ENCODE measurements at regions not wholly inside any gene's neighbourhood (a gene's known extent, or its start where the extent isn't known, plus 50 kb on each side); places are given as distances from the start of the nearest gene placed in this dataset.
"Not testable (repeated sequence)": the region's sequence is repeated elsewhere in the genome, so short reads cannot be mapped to it uniquely, and the experiment has no call there.

GRCh38 chr5:124053340-124053739 lies 541.4 kb downstream of the CSNK1G3 start:
- DNase-seq: no peak

- DNase-seq: no peak
Observed at GRCh38 chr5:124052201-124052600, 540.2 kb downstream of the CSNK1G3 start.

GRCh38 chr5:124050120-124050770 lies 538.3 kb downstream of the CSNK1G3 start:
- no peak for DNase-seq

- DNase-seq: no peak
Observed at GRCh38 chr5:124045412-124045811, 533.4 kb downstream of the CSNK1G3 start.

- no peak for DNase-seq
Observed at GRCh38 chr5:124044613-124045012, 532.6 kb downstream of the CSNK1G3 start.

GRCh38 chr5:124043456-124043855 lies 531.5 kb downstream of the CSNK1G3 start:
- no peak for DNase-seq

GRCh38 chr5:124040799-124041198 lies 528.8 kb downstream of the CSNK1G3 start:
- DNase-seq: no peak

GRCh38 chr5:124039410-124039809 lies 527.4 kb downstream of the CSNK1G3 start:
- DNase-seq: no peak

GRCh38 chr5:124036786-124037185 lies 524.8 kb downstream of the CSNK1G3 start:
- DNase-seq: no peak

- DNase-seq: no peak
Observed at GRCh38 chr5:124034963-124035362, 523.0 kb downstream of the CSNK1G3 start.

GRCh38 chr5:124034083-124034700 lies 522.2 kb downstream of the CSNK1G3 start:
- no peak for DNase-seq

- no peak for DNase-seq
Observed at GRCh38 chr5:124030043-124030491, 518.1 kb downstream of the CSNK1G3 start.

GRCh38 chr5:124027441-124027840 lies 515.5 kb downstream of the CSNK1G3 start:
- DNase-seq: no peak

- no peak for DNase-seq
Observed at GRCh38 chr5:124025306-124025845, 513.4 kb downstream of the CSNK1G3 start.

GRCh38 chr5:124022966-124023365 lies 511.0 kb downstream of the CSNK1G3 start:
- DNase-seq: no peak

GRCh38 chr5:124021776-124022175 lies 509.8 kb downstream of the CSNK1G3 start:
- no peak for DNase-seq

- no peak for DNase-seq
Observed at GRCh38 chr5:124021066-124021641, 509.2 kb downstream of the CSNK1G3 start.

GRCh38 chr5:124017321-124017720 lies 505.3 kb downstream of the CSNK1G3 start:
- not testable (repeated sequence) for DNase-seq

- no peak for DNase-seq
Observed at GRCh38 chr5:124007675-124008398, 495.9 kb downstream of the CSNK1G3 start.

GRCh38 chr5:124001036-124001615 lies 489.1 kb downstream of the CSNK1G3 start:
- DNase-seq: no peak

GRCh38 chr5:124000538-124000937 lies 488.6 kb downstream of the CSNK1G3 start:
- DNase-seq: no peak

GRCh38 chr5:123997462-123998215 lies 485.7 kb downstream of the CSNK1G3 start:
- DNase-seq: no peak
